ENCODE measurements at regions not wholly inside any gene's neighbourhood (a gene's known extent, or its start where the extent isn't known, plus 50 kb on each side); places are given as distances from the start of the nearest gene placed in this dataset.
"Not testable (repeated sequence)": the region's sequence is repeated elsewhere in the genome, so short reads cannot be mapped to it uniquely, and the experiment has no call there.

- H3K27ac ChIP-seq (ENCODE audit: low read length) = no peak overlapping the region
- no peak overlapping the region for H3K4me3 ChIP-seq (ENCODE audit: low read length)
- no peaks in the 10 kb centered on the region for H3K4me1 ChIP-seq (ENCODE audit: control insufficient read depth, insufficient read depth, low read length)
- H3K36me3 ChIP-seq (ENCODE audit: control insufficient read depth, insufficient read depth, low read length) = no peaks in the 10 kb centered on the region
- DNase-seq (ENCODE audit: low read depth, low spot score) = no peak
- no peaks in the 10 kb centered on the region for H3K9me3 ChIP-seq (ENCODE audit: control insufficient read depth, insufficient read depth, low read length)
- H3K27me3 ChIP-seq (ENCODE audit: control insufficient read depth, insufficient read depth, low read length) = no peaks in the 10 kb centered on the region
- WGBS (ENCODE audit: insufficient coverage, insufficient read length) = no CpG with 5 or more reads among the region's 5 CpGs
Measured at GRCh38 chr1:219060798-219061197, 112.9 kb upstream of the LYPLAL1 start.

- Histone ChIP-seq H3K27ac (ENCODE audit: low read length) (no peak overlapping the region), H3K36me3 (ENCODE audit: control insufficient read depth, insufficient read depth, low read length) (no peaks in the 10 kb centered on the region), H3K4me3 (ENCODE audit: low read length) (no peak overlapping the region), H3K9me3 (ENCODE audit: control insufficient read depth, insufficient read depth, low read length) (no peaks in the 10 kb centered on the region), H3K4me1 (ENCODE audit: control insufficient read depth, insufficient read depth, low read length) (no peaks in the 10 kb centered on the region), H3K27me3 (ENCODE audit: control insufficient read depth, insufficient read depth, low read length) (no peaks in the 10 kb centered on the region)
- whole genome bisulfite sequencing (ENCODE audit: insufficient coverage, insufficient read length) = no CpG with 5 or more reads among the region's 4 CpGs
- DNase-seq (ENCODE audit: low read depth, low spot score) = no peak
Measured at GRCh38 chr1:219062161-219062560, 111.5 kb upstream of the LYPLAL1 start.

- Histone ChIP-seq H3K36me3 (ENCODE audit: control insufficient read depth, insufficient read depth, low read length) (no peaks in the 10 kb centered on the region), H3K4me1 (ENCODE audit: control insufficient read depth, insufficient read depth, low read length) (no peaks in the 10 kb centered on the region), H3K27me3 (ENCODE audit: control insufficient read depth, insufficient read depth, low read length) (no peaks in the 10 kb centered on the region), H3K4me3 (ENCODE audit: low read length) (no peak overlapping the region), H3K9me3 (ENCODE audit: control insufficient read depth, insufficient read depth, low read length) (no peaks in the 10 kb centered on the region), H3K27ac (ENCODE audit: low read length) (no peak overlapping the region)
- WGBS (ENCODE audit: insufficient coverage, insufficient read length) = no CpG with 5 or more reads among the region's 1 CpG
- DNase-seq (ENCODE audit: low read depth, low spot score) = no peak
Measured at GRCh38 chr1:219066098-219066497, 107.6 kb upstream of the LYPLAL1 start.

- Histone ChIP-seq H3K27me3 (ENCODE audit: control insufficient read depth, insufficient read depth, low read length) (no peaks in the 10 kb centered on the region), H3K36me3 (ENCODE audit: control insufficient read depth, insufficient read depth, low read length) (no peaks in the 10 kb centered on the region), H3K9me3 (ENCODE audit: control insufficient read depth, insufficient read depth, low read length) (no peaks in the 10 kb centered on the region), H3K27ac (ENCODE audit: low read length) (no peak overlapping the region), H3K4me1 (ENCODE audit: control insufficient read depth, insufficient read depth, low read length) (no peaks in the 10 kb centered on the region), H3K4me3 (ENCODE audit: low read length) (no peak overlapping the region)
- no peak for DNase-seq (ENCODE audit: low read depth, low spot score)
- no CpG with 5 or more reads among the region's 1 CpG for WGBS (ENCODE audit: insufficient coverage, insufficient read length)
Measured at GRCh38 chr1:219066631-219067349, 106.9 kb upstream of the LYPLAL1 start.

- Histone ChIP-seq H3K27ac (ENCODE audit: low read length) (no peak overlapping the region), H3K27me3 (ENCODE audit: control insufficient read depth, insufficient read depth, low read length) (no peaks in the 10 kb centered on the region), H3K9me3 (ENCODE audit: control insufficient read depth, insufficient read depth, low read length) (no peaks in the 10 kb centered on the region), H3K4me1 (ENCODE audit: control insufficient read depth, insufficient read depth, low read length) (no peaks in the 10 kb centered on the region), H3K36me3 (ENCODE audit: control insufficient read depth, insufficient read depth, low read length) (no peaks in the 10 kb centered on the region), H3K4me3 (ENCODE audit: low read length) (no peak overlapping the region)
- no peak for DNase-seq (ENCODE audit: low read depth, low spot score)
- no CpG with 5 or more reads among the region's 4 CpGs for WGBS (ENCODE audit: insufficient coverage, insufficient read length)
Measured at GRCh38 chr1:219067350-219067712, 106.3 kb upstream of the LYPLAL1 start.

- not testable (repeated sequence) for H3K4me1 ChIP-seq (ENCODE audit: control insufficient read depth, insufficient read depth, low read length); H3K36me3 ChIP-seq (ENCODE audit: control insufficient read depth, insufficient read depth, low read length); H3K27ac ChIP-seq (ENCODE audit: low read length); H3K4me3 ChIP-seq (ENCODE audit: low read length); H3K27me3 ChIP-seq (ENCODE audit: control insufficient read depth, insufficient read depth, low read length); DNase-seq (ENCODE audit: low read depth, low spot score); H3K9me3 ChIP-seq (ENCODE audit: control insufficient read depth, insufficient read depth, low read length)
- WGBS (ENCODE audit: insufficient coverage, insufficient read length) = no CpG with 5 or more reads among the region's 2 CpGs
Measured at GRCh38 chr1:219070395-219070794, 103.3 kb upstream of the LYPLAL1 start.

GRCh38 chr1:219071209-219071608 lies 102.5 kb upstream of the LYPLAL1 start:
- DNase-seq (ENCODE audit: low read depth, low spot score) = no peak
- no peak overlapping the region for H3K27ac ChIP-seq (ENCODE audit: low read length)
- no peaks in the 10 kb centered on the region for H3K9me3 ChIP-seq (ENCODE audit: control insufficient read depth, insufficient read depth, low read length)
- no peaks in the 10 kb centered on the region for H3K36me3 ChIP-seq (ENCODE audit: control insufficient read depth, insufficient read depth, low read length)
- 0 out of 2 replicates have a peak, but pooled peaks cover 1% of the 10 kb centered on the region for H3K4me1 ChIP-seq (ENCODE audit: control insufficient read depth, insufficient read depth, low read length)
- no peak overlapping the region for H3K4me3 ChIP-seq (ENCODE audit: low read length)
- H3K27me3 ChIP-seq (ENCODE audit: control insufficient read depth, insufficient read depth, low read length) = no peaks in the 10 kb centered on the region
- no CpG with 5 or more reads among the region's 4 CpGs for WGBS (ENCODE audit: insufficient coverage, insufficient read length)

GRCh38 chr1:219072329-219072728 lies 101.3 kb upstream of the LYPLAL1 start:
- H3K27ac ChIP-seq (ENCODE audit: low read length) = no peak overlapping the region
- H3K9me3 ChIP-seq (ENCODE audit: control insufficient read depth, insufficient read depth, low read length) = no peaks in the 10 kb centered on the region
- H3K36me3 ChIP-seq (ENCODE audit: control insufficient read depth, insufficient read depth, low read length) = no peaks in the 10 kb centered on the region
- 0 out of 2 replicates have a peak, but pooled peaks cover 1% of the 10 kb centered on the region for H3K4me1 ChIP-seq (ENCODE audit: control insufficient read depth, insufficient read depth, low read length)
- no peaks in the 10 kb centered on the region for H3K27me3 ChIP-seq (ENCODE audit: control insufficient read depth, insufficient read depth, low read length)
- WGBS (ENCODE audit: insufficient coverage, insufficient read length) = no CpG with 5 or more reads among the region's 5 CpGs
- H3K4me3 ChIP-seq (ENCODE audit: low read length) = no peak overlapping the region
- DNase-seq (ENCODE audit: low read depth, low spot score) = no peak

GRCh38 chr1:219074084-219074728 lies 99.5 kb upstream of the LYPLAL1 start:
- H3K36me3 ChIP-seq (ENCODE audit: control insufficient read depth, insufficient read depth, low read length) = no peaks in the 10 kb centered on the region
- no CpG with 5 or more reads among the region's 5 CpGs for WGBS (ENCODE audit: insufficient coverage, insufficient read length)
- no peak for DNase-seq (ENCODE audit: low read depth, low spot score)

GRCh38 chr1:219075121-219075879 lies 98.4 kb upstream of the LYPLAL1 start:
- no peak overlapping the region for H3K27ac ChIP-seq (ENCODE audit: low read length)
- no CpG with 5 or more reads among the region's 2 CpGs for WGBS (ENCODE audit: insufficient coverage, insufficient read length)
- no peaks in the 10 kb centered on the region for H3K27me3 ChIP-seq (ENCODE audit: control insufficient read depth, insufficient read depth, low read length)
- no peak for DNase-seq (ENCODE audit: low read depth, low spot score)
- H3K4me1 ChIP-seq (ENCODE audit: control insufficient read depth, insufficient read depth, low read length) = 0 out of 2 replicates have a peak, but pooled peaks cover 1% of the 10 kb centered on the region
- no peaks in the 10 kb centered on the region for H3K9me3 ChIP-seq (ENCODE audit: control insufficient read depth, insufficient read depth, low read length)
- no peak overlapping the region for H3K4me3 ChIP-seq (ENCODE audit: low read length)
- no peaks in the 10 kb centered on the region for H3K36me3 ChIP-seq (ENCODE audit: control insufficient read depth, insufficient read depth, low read length)

More at GRCh38 chr1:219074084-219074728, 99.5 kb upstream of the LYPLAL1 start:
- Histone ChIP-seq H3K27me3 (ENCODE audit: control insufficient read depth, insufficient read depth, low read length) (no peaks in the 10 kb centered on the region), H3K9me3 (ENCODE audit: control insufficient read depth, insufficient read depth, low read length) (no peaks in the 10 kb centered on the region), H3K4me1 (ENCODE audit: control insufficient read depth, insufficient read depth, low read length) (0 out of 2 replicates have a peak, but pooled peaks cover 1% of the 10 kb centered on the region), H3K4me3 (ENCODE audit: low read length) (no peak overlapping the region), H3K27ac (ENCODE audit: low read length) (no peak overlapping the region)

Data from iPS DF 6.9 (cell line).